IMR-90 (cell line): ENCODE measurements at regions not wholly inside any gene's neighbourhood (a gene's known extent, or its start where the extent isn't known, plus 50 kb on each side); places are given as distances from the start of the nearest gene placed in this dataset.

Source experiments
- ATAC-seq: fragments of 200-7000 bp; cut with Tn5 transposase; 2 replicates; pipeline ENCODE4 v1.9.1; 2020; ENCODE audit warnings: low read depth, mild to moderate bottlenecking, moderate library complexity
- BruUV-seq: library from RNA; stranded (reverse); fragments of 400-500 nt; replicated peaks from 2 replicates; lab custom pipeline; 2021; lab: Mats Ljungman, UMichigan
- CTCF ChIA-PET: fragments of 300-600 bp; formaldehyde crosslinking; extraction: SDS; loops from one replicate; lab custom pipeline; 2021; ENCODE audit warnings: antibody characterized with exemption; lab: Yijun Ruan, JAX
- POLR2A ChIA-PET: fragments of 300-600 bp; sonication (Branson Sonifier 250); formaldehyde crosslinking; loops from one replicate; lab custom pipeline; 2022; ENCODE audit warnings: antibody characterized with exemption; ENCODE audit not compliant: unreplicated experiment; lab: Charles Lee
- DNase-seq: peaks from one replicate; pipeline ENCODE4 v3.0.0; 2013
- H2AFZ ChIP-seq: replicated peaks from 2 replicates; pipeline ENCODE3; 2013; ENCODE audit warnings: low read length, mild to moderate bottlenecking; ENCODE audit not compliant: poor library complexity
- H2AK5ac ChIP-seq: 2 replicates; pipeline ENCODE4 v1.6.1; 2013; ENCODE audit warnings: low read depth, low read length, inconsistent platforms
- H2AK9ac ChIP-seq: replicated peaks from 2 replicates; pipeline ENCODE3; 2013; ENCODE audit warnings: mild to moderate bottlenecking, low read depth, low read length, moderate library complexity; ENCODE audit not compliant: poor library complexity
- H2BK120ac ChIP-seq: 2 replicates; pipeline ENCODE4 v1.6.1; 2013; ENCODE audit warnings: low read depth, low read length, inconsistent platforms
- H2BK15ac ChIP-seq: 3 replicates; pipeline ENCODE4 v1.6.1; 2013; ENCODE audit warnings: low read depth, low read length, inconsistent platforms
- H2BK20ac ChIP-seq: 2 replicates; pipeline ENCODE4 v1.6.1; 2013; ENCODE audit warnings: low read depth, mild to moderate bottlenecking, inconsistent platforms, low read length, moderate library complexity
- H2BK5ac ChIP-seq: 2 replicates; pipeline ENCODE4 v1.6.1; 2013; ENCODE audit warnings: mild to moderate bottlenecking, low read depth, low read length, inconsistent platforms; ENCODE audit not compliant: poor library complexity, severe bottlenecking
- H3K14ac ChIP-seq: replicated peaks from 2 replicates; pipeline ENCODE4 v1.6.1; 2013; ENCODE audit warnings: low read depth, low read length, inconsistent platforms
- H3K18ac ChIP-seq: 2 replicates; pipeline ENCODE4 v1.6.1; 2013; ENCODE audit warnings: low read depth, low read length, control low read depth
- H3K23ac ChIP-seq: 2 replicates; pipeline ENCODE4 v1.6.1; 2013; ENCODE audit warnings: low read depth, low read length, inconsistent platforms
- H3K27ac ChIP-seq: 2 replicates; pipeline ENCODE4 v1.5.1; 2013; ENCODE audit warnings: mild to moderate bottlenecking, control low read depth, low read length; ENCODE audit not compliant: insufficient read depth
- H3K27me3 ChIP-seq: 2 replicates; pipeline ENCODE4 v1.6.1; 2013; ENCODE audit warnings: low read length; ENCODE audit not compliant: control insufficient read depth, insufficient read depth
- H3K36me3 ChIP-seq: 2 replicates; pipeline ENCODE4 v1.6.1; 2013; ENCODE audit warnings: low read length, mixed read lengths; ENCODE audit not compliant: control insufficient read depth, insufficient read depth
- H3K4ac ChIP-seq: 2 replicates; pipeline ENCODE4 v1.6.1; 2013; ENCODE audit warnings: low read depth, low read length, inconsistent platforms
- H3K4me1 ChIP-seq: 2 replicates; pipeline ENCODE4 v1.6.1; 2013; ENCODE audit warnings: low read length, mixed read lengths; ENCODE audit not compliant: control insufficient read depth, insufficient read depth
- H3K4me2 ChIP-seq: 2 replicates; pipeline ENCODE4 v1.6.1; 2013; ENCODE audit warnings: low read depth, mild to moderate bottlenecking, control low read depth, low read length, moderate library complexity
- H3K4me3 ChIP-seq: 2 replicates; pipeline ENCODE4 v1.5.1; 2013; ENCODE audit warnings: low read depth, mild to moderate bottlenecking, control low read depth, low read length, moderate library complexity; ENCODE audit not compliant: insufficient read depth
- H3K56ac ChIP-seq: 2 replicates; pipeline ENCODE4 v1.6.1; 2013; ENCODE audit warnings: low read length, inconsistent platforms; ENCODE audit not compliant: insufficient read depth; ENCODE audit errors: extremely low read depth
- H3K79me1 ChIP-seq, 2 experiments: 2 replicates each; pipeline ENCODE4 v1.6.1; 2013; ENCODE audit warnings: low read length in 2 of 2, inconsistent platforms in 1 of 2, low read depth in 1 of 2
- H3K9ac ChIP-seq: 2 replicates; pipeline ENCODE4 v1.6.1; 2013; ENCODE audit warnings: low read depth, low read length, control low read depth
- H3K9me1 ChIP-seq: 2 replicates; pipeline ENCODE4 v1.6.1; 2013; ENCODE audit warnings: low read length, inconsistent platforms; ENCODE audit not compliant: insufficient read depth
- H3K9me3 ChIP-seq: 2 replicates; pipeline ENCODE4 v1.6.1; 2013; ENCODE audit warnings: low read length; ENCODE audit not compliant: control insufficient read depth, insufficient read depth
- H4K20me1 ChIP-seq: 2 replicates; pipeline ENCODE4 v1.6.1; 2013; ENCODE audit warnings: low read length, inconsistent platforms; ENCODE audit not compliant: insufficient read depth
- H4K5ac ChIP-seq: 2 replicates; pipeline ENCODE4 v1.6.1; 2013; ENCODE audit warnings: mild to moderate bottlenecking, low read depth, low read length, control low read depth
- H4K8ac ChIP-seq, 2 experiments: 2 replicates each; pipeline ENCODE4 v1.6.1; 2013; ENCODE audit warnings: low read depth in 2 of 2, low read length in 2 of 2, control low read depth in 1 of 2, inconsistent platforms in 1 of 2
- H4K91ac ChIP-seq: 2 replicates; pipeline ENCODE4 v1.6.1; 2013; ENCODE audit warnings: low read depth, low read length, inconsistent platforms; ENCODE audit not compliant: insufficient read depth
- BHLHE40 ChIP-seq: fragments of 150-350 bp; IDR thresholded peaks from 2 replicates; pipeline ENCODE4 v1.6.1; 2016; ENCODE audit warnings: mild to moderate bottlenecking, low read depth, low read length
- CEBPB ChIP-seq: IDR thresholded peaks from 2 replicates; pipeline ENCODE4 v1.6.1; 2012; ENCODE audit warnings: low read depth, low read length, improper control_type of control experiment
- CHD1 ChIP-seq: IDR thresholded peaks from 2 replicates; pipeline ENCODE4 v1.6.1; 2012; ENCODE audit warnings: low read depth, low read length, improper control_type of control experiment
- CTCF ChIP-seq: conservative IDR thresholded peaks from 2 replicates; pipeline ENCODE4 v1.5.1; 2012; ENCODE audit warnings: mild to moderate bottlenecking, low read depth, low read length, improper control_type of control experiment
- FOS ChIP-seq: fragments of 150-350 bp; IDR thresholded peaks from 2 replicates; pipeline ENCODE4 v1.6.1; 2016; ENCODE audit warnings: low read depth, low read length
- MAFK ChIP-seq: IDR thresholded peaks from 2 replicates; pipeline ENCODE4 v1.6.1; 2012; ENCODE audit warnings: low read depth, low read length, improper control_type of control experiment
- MAZ ChIP-seq: IDR thresholded peaks from 2 replicates; pipeline ENCODE4 v1.6.1; 2012; ENCODE audit warnings: low read depth, mild to moderate bottlenecking, low read length, improper control_type of control experiment, moderate library complexity, borderline replicate concordance
- MXI1 ChIP-seq: IDR thresholded peaks from 2 replicates; pipeline ENCODE4 v1.6.1; 2012; ENCODE audit warnings: low read depth, mild to moderate bottlenecking, low read length, moderate library complexity, borderline replicate concordance
- NFE2L2 ChIP-seq: fragments of 150-350 bp; IDR thresholded peaks from 2 replicates; pipeline ENCODE4 v1.6.1; 2016; ENCODE audit warnings: low read depth, mild to moderate bottlenecking, low read length
- POLR2A ChIP-seq: IDR thresholded peaks from 2 replicates; pipeline ENCODE4 v1.6.1; 2012; ENCODE audit warnings: mild to moderate bottlenecking, low read depth, low read length
- RAD21 ChIP-seq: IDR thresholded peaks from 2 replicates; pipeline ENCODE4 v1.6.1; 2012; ENCODE audit warnings: low read length, improper control_type of control experiment
- RCOR1 ChIP-seq: IDR thresholded peaks from 2 replicates; pipeline ENCODE4 v1.6.1; 2012; ENCODE audit warnings: mild to moderate bottlenecking, low read length, improper control_type of control experiment; ENCODE audit not compliant: insufficient replicate concordance
- RFX5 ChIP-seq: IDR thresholded peaks from 2 replicates; pipeline ENCODE4 v1.8.0; 2012; ENCODE audit warnings: low read depth, mild to moderate bottlenecking, low read length, moderate library complexity
- USF2 ChIP-seq: fragments of 150-350 bp; IDR thresholded peaks from 2 replicates; pipeline ENCODE4 v1.6.1; 2017; ENCODE audit warnings: mild to moderate bottlenecking, antibody characterized with exemption, low read length, low read depth
- WGBS, 2 experiments: methylation state at CpG; one replicate each; pipeline versions ENCODE4 v1.1.5 to v1.1.7; 2013; ENCODE audit warnings: missing lambda C conversion rate in 2 of 2; ENCODE audit not compliant: insufficient read length in 1 of 2; ENCODE audit errors: extremely low coverage in 2 of 2; 5-methylcytosine and 5-hydroxymethylcytosine counted together
- dilution Hi-C: fragments of 300-500 bp; cut with HindIII; formaldehyde crosslinking; loops from one replicate; pipeline ENCODE4 v1.14.3; 2018; ENCODE audit warnings: low sequenced_read_pairs; ENCODE audit not compliant: unreplicated experiment
- in situ Hi-C: fragments of 300-500 bp; cut with MboI; formaldehyde crosslinking; loops from 3 replicates; pipeline ENCODE4 v1.14.3; 2019; ENCODE audit warnings: low sequenced_read_pairs, inconsistent platforms, mixed read lengths
- intact Hi-C: fragments of 100-400 bp; cut with micrococcal nuclease; formaldehyde crosslinking; loops from 2 replicates; pipeline ENCODE4 v1.10.0; 2022
- TF ChIP-seq, protein P1 (sequence below): fragments of 150-350 bp; IDR thresholded peaks from 2 replicates; pipeline ENCODE4 v1.6.1; 2016; ENCODE audit warnings: low read depth, mild to moderate bottlenecking, low read length, moderate library complexity, borderline replicate concordance

- Histone ChIP-seq H3K23ac (no peak overlapping the region), H3K4me2 (no peak overlapping the region), H3K4ac (no peak overlapping the region), H4K91ac (no peak overlapping the region), H3K79me1 (no peaks in the 10 kb centered on the region), H2BK20ac (no peak overlapping the region), H4K5ac (no peak overlapping the region), H4K20me1 (no peaks in the 10 kb centered on the region), H3K4me1 (no peaks in the 10 kb centered on the region), H2AK5ac (no peak overlapping the region), H2AK9ac (no peak overlapping the region), H3K4me3 (no peak overlapping the region), H3K18ac (no peak overlapping the region), H2BK120ac (no peak overlapping the region), H3K14ac (no peak overlapping the region), H3K9me3 (0 out of 2 replicates have a peak, but pooled peaks cover 2% of the 10 kb centered on the region), H2BK15ac (no peak overlapping the region), H3K27me3 (no peaks in the 10 kb centered on the region), H2AFZ (no peak overlapping the region), H3K9me1 (no peaks in the 10 kb centered on the region), H3K9ac (no peak overlapping the region), H4K8ac (no peak overlapping the region), H3K56ac (no peak overlapping the region), H2BK5ac (no peak overlapping the region), H3K27ac (no peak overlapping the region), H3K36me3 (no peaks in the 10 kb centered on the region)
- ChIA-PET CTCF (no interaction called here), POLR2A (no interaction called here)
- dilution Hi-C loops (no loop called here), intact Hi-C loops (no loop called here), in situ Hi-C loops (no loop called here)
- DNase-seq (no peak), ATAC-seq (no peak)
- BruUV-seq = no TSS peak
- no CpG with 5 or more reads among the region's 3 CpGs for WGBS, 2 experiments
- TF ChIP-seq CEBPB (no peak), POLR2A (no peak), CHD1 (no peak), USF2 (no peak), RAD21 (no peak), BHLHE40 (no peak), NFE2L2 (no peak), MAFK (no peak), MAZ (no peak), MXI1 (no peak), RCOR1 (no peak), FOS (no peak), CTCF (no peak), RFX5 (no peak)
- TF ChIP-seq, protein P1, sequence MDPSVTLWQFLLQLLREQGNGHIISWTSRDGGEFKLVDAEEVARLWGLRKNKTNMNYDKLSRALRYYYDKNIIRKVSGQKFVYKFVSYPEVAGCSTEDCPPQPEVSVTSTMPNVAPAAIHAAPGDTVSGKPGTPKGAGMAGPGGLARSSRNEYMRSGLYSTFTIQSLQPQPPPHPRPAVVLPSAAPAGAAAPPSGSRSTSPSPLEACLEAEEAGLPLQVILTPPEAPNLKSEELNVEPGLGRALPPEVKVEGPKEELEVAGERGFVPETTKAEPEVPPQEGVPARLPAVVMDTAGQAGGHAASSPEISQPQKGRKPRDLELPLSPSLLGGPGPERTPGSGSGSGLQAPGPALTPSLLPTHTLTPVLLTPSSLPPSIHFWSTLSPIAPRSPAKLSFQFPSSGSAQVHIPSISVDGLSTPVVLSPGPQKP = no peak
These were observed 429.0 kb upstream of the POT1 start for GRCh38 chr7:125358551-125359167.
